ENCODE measurements at regions not wholly inside any gene's neighbourhood (a gene's known extent, or its start where the extent isn't known, plus 50 kb on each side); places are given as distances from the start of the nearest gene placed in this dataset.

GRCh38 chr12:88820012-88820411 is 239.7 kb upstream of the KITLG start:
- H3K4me3 ChIP-seq (ENCODE audit: low read length) = no peak overlapping the region
- no peaks in the 10 kb centered on the region for H3K36me3 ChIP-seq (ENCODE audit: insufficient read depth, low read length)
- no peak overlapping the region for H2AFZ ChIP-seq (ENCODE audit: low read depth, low read length)
- TF ChIP-seq POLR2AphosphoS5 (IDR thresholded peaks at IDR 0.05) (no peak), MXI1 (conservative IDR thresholded peaks at IDR 0.05; ENCODE audit: poor library complexity, severe bottlenecking) (no peak), EP300 (conservative IDR thresholded peaks at IDR 0.05; ENCODE audit: poor library complexity, severe bottlenecking) (no peak), RAD21 (conservative IDR thresholded peaks at IDR 0.05) (no peak), SMC3 (conservative IDR thresholded peaks at IDR 0.05; ENCODE audit: poor library complexity) (no peak), REST (IDR thresholded peaks at IDR 0.05; ENCODE audit: borderline replicate concordance) (no peak), TAF1 (IDR thresholded peaks at IDR 0.05; ENCODE audit: low read depth) (no peak), EZH2 (IDR thresholded peaks at IDR 0.05; ENCODE audit: borderline replicate concordance, insufficient read depth, low read length, poor library complexity, severe bottlenecking) (no peak), CTCF (IDR thresholded peaks at IDR 0.05; ENCODE audit: poor library complexity, severe bottlenecking) (no peak)
- no peaks in the 10 kb centered on the region for H4K20me1 ChIP-seq (ENCODE audit: insufficient read depth)
- H3K27me3 ChIP-seq (ENCODE audit: insufficient read depth, low read depth, low read length) = no peaks in the 10 kb centered on the region
- no peak overlapping the region for H3K4me2 ChIP-seq (ENCODE audit: low read length)
- H3K9ac ChIP-seq (ENCODE audit: low read length) = no peak overlapping the region
- no peak overlapping the region for H3K27ac ChIP-seq (ENCODE audit: low read length)
- H3K79me2 ChIP-seq (replicated peaks; ENCODE audit: insufficient read depth, low read length) = no peaks in the 10 kb centered on the region
- no peaks in the 10 kb centered on the region for H3K9me2 ChIP-seq (ENCODE audit: insufficient read depth, low read length)
- no peaks in the 10 kb centered on the region for H3F3A ChIP-seq (ENCODE audit: insufficient read depth, low read length, poor library complexity, severe bottlenecking)
- no peaks in the 10 kb centered on the region for H3K9me3 ChIP-seq (ENCODE audit: low read length)

GRCh38 chr12:88816201-88816600 is 235.9 kb upstream of the KITLG start:
- Histone ChIP-seq H3K9me2 (ENCODE audit: insufficient read depth, low read length) (no peaks in the 10 kb centered on the region), H3K27ac (ENCODE audit: low read length) (no peak overlapping the region), H3K36me3 (ENCODE audit: insufficient read depth, low read length) (no peaks in the 10 kb centered on the region), H3K9me3 (ENCODE audit: low read length) (no peaks in the 10 kb centered on the region), H3F3A (ENCODE audit: insufficient read depth, low read length, poor library complexity, severe bottlenecking) (no peaks in the 10 kb centered on the region), H4K20me1 (ENCODE audit: insufficient read depth) (no peaks in the 10 kb centered on the region), H3K4me3 (ENCODE audit: low read length) (no peak overlapping the region), H3K79me2 (replicated peaks; ENCODE audit: insufficient read depth, low read length) (no peaks in the 10 kb centered on the region), H3K27me3 (ENCODE audit: insufficient read depth, low read depth, low read length) (no peaks in the 10 kb centered on the region), H2AFZ (ENCODE audit: low read depth, low read length) (no peak overlapping the region), H3K9ac (ENCODE audit: low read length) (no peak overlapping the region), H3K4me2 (ENCODE audit: low read length) (no peak overlapping the region)
- TF ChIP-seq REST (IDR thresholded peaks at IDR 0.05; ENCODE audit: borderline replicate concordance) (no peak), POLR2AphosphoS5 (IDR thresholded peaks at IDR 0.05) (no peak), EP300 (conservative IDR thresholded peaks at IDR 0.05; ENCODE audit: poor library complexity, severe bottlenecking) (no peak), MXI1 (conservative IDR thresholded peaks at IDR 0.05; ENCODE audit: poor library complexity, severe bottlenecking) (no peak), EZH2 (IDR thresholded peaks at IDR 0.05; ENCODE audit: borderline replicate concordance, insufficient read depth, low read length, poor library complexity, severe bottlenecking) (no peak), TAF1 (IDR thresholded peaks at IDR 0.05; ENCODE audit: low read depth) (no peak), SMC3 (conservative IDR thresholded peaks at IDR 0.05; ENCODE audit: poor library complexity) (no peak), CTCF (IDR thresholded peaks at IDR 0.05; ENCODE audit: poor library complexity, severe bottlenecking) (no peak), RAD21 (conservative IDR thresholded peaks at IDR 0.05) (no peak)
